ENCODE measurements at regions not wholly inside any gene's neighbourhood (a gene's known extent, or its start where the extent isn't known, plus 50 kb on each side); places are given as distances from the start of the nearest gene placed in this dataset.

DNA sequence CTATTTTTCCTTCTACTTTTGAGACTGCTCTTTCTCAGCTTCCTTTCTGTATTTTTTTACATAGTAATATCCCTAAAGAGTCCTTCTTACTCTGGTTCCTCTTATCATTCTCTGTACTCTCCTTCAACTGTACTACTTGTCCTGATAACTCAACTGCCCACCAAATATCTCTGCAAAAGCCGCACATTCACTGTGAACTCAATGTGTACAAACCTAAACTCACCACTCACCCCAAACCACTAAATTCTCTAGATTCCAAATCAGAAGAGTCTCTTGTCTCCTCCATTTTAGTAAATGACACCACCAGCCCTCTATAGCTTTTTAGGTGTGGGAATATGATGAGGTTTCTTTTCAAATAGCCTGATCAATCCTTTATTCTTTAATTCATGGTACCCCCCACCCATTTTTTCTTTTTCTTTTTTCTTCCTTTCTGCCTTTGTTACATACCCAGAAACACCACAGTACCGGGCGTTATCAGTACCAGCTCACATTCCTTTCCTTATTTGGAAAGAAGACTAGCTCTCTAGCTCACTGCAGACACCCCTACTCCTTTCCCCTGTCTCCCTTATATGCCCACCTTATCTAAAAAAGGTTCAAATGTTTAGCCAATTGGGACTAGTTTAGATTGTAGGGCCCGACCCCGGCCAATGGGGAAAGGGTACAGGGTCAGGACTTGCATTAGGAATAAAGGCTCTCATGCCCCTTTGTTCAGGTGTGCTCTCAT lies 63.1 kb upstream of the RANBP6 start:
- H3K4me3 ChIP-seq (ENCODE audit: low read depth in 1 of 2, low read length in 2 of 2) = no peak overlapping the region
- H3K4me1 ChIP-seq (ENCODE audit: control insufficient read depth in 1 of 2, insufficient read depth in 2 of 2, low read length in 2 of 2) = no peaks in the 10 kb centered on the region
- H3K27ac ChIP-seq (ENCODE audit: low read length) = no peak overlapping the region
- no peaks in the 10 kb centered on the region for H3K9me3 ChIP-seq (ENCODE audit: control insufficient read depth in 1 of 2, low read length in 2 of 2)
- H3K36me3 ChIP-seq (ENCODE audit: control insufficient read depth in 1 of 2, insufficient read depth in 2 of 2, low read length in 2 of 2) = no peaks in the 10 kb centered on the region
- no peaks in the 10 kb centered on the region for H3K27me3 ChIP-seq (ENCODE audit: low read depth, low read length)

GRCh38 chr9:6076851-6077250 lies 61.4 kb upstream of the RANBP6 start:
- H3K27me3 ChIP-seq (ENCODE audit: low read depth, low read length) = no peaks in the 10 kb centered on the region

DNA sequence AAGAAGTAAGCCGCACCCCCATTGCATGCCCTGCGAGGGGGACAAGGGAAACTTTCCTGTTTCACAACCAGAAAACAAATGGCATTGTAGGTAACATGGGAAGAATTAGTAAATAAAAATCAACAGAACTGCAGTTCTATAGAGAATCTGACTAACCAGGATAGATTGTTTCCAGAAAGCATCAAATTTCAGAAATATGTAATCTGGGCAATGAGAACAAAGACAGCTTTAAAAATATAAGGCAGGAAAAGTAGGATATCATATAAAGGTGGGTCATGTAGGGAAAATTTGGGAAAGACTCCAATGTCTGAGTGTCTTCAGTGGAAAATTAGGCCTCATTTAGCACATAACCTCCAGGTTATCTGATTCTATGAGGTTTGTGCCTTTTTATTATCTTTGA lies 58.3 kb upstream of the RANBP6 start:
- H3K4me1 ChIP-seq (ENCODE audit: control insufficient read depth in 1 of 2, insufficient read depth in 2 of 2, low read length in 2 of 2) = no peaks in the 10 kb centered on the region
- H3K36me3 ChIP-seq (ENCODE audit: control insufficient read depth in 1 of 2, insufficient read depth in 2 of 2, low read length in 2 of 2) = no peaks in the 10 kb centered on the region
- no peak overlapping the region for H3K4me3 ChIP-seq (ENCODE audit: low read depth in 1 of 2, low read length in 2 of 2)
- peaks cover 0 to 7% of the 10 kb centered on the region in 2 donors for H3K9me3 ChIP-seq (ENCODE audit: control insufficient read depth in 1 of 2, low read length in 2 of 2)
- H3K27ac ChIP-seq (ENCODE audit: low read length) = no peak overlapping the region
- no peaks in the 10 kb centered on the region for H3K27me3 ChIP-seq (ENCODE audit: low read depth, low read length)

More at GRCh38 chr9:6076851-6077250, 61.4 kb upstream of the RANBP6 start:
- Histone ChIP-seq H3K9me3 (ENCODE audit: control insufficient read depth in 1 of 2, low read length in 2 of 2) (no peaks in the 10 kb centered on the region), H3K27ac (ENCODE audit: low read length) (no peak overlapping the region), H3K4me1 (ENCODE audit: control insufficient read depth in 1 of 2, insufficient read depth in 2 of 2, low read length in 2 of 2) (no peaks in the 10 kb centered on the region), H3K4me3 (ENCODE audit: low read depth in 1 of 2, low read length in 2 of 2) (no peak overlapping the region), H3K36me3 (ENCODE audit: control insufficient read depth in 1 of 2, insufficient read depth in 2 of 2, low read length in 2 of 2) (no peaks in the 10 kb centered on the region)

DNA sequence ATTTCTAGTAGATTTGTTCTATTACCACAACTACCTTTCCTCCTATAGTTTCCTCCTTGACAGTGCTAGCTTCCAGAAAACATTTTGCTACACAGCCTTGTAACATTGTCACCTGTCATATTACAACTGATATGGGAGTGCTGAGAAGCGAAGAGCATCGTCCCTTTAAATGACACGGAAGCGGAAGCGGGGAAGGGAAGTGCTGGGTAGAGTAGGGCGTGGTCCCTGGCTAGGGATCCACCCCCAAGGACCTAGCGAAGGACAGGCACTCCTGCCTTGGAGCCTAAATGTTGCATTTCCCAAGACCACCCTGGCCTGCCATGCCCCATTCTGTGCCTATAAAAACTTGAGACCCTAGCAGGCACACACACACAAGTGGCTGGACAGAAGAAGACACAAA lies 57.4 kb upstream of the RANBP6 start:
- no peaks in the 10 kb centered on the region for H3K36me3 ChIP-seq (ENCODE audit: control insufficient read depth in 1 of 2, insufficient read depth in 2 of 2, low read length in 2 of 2)
- no peak overlapping the region for H3K27ac ChIP-seq (ENCODE audit: low read length)
- no peaks in the 10 kb centered on the region for H3K4me1 ChIP-seq (ENCODE audit: control insufficient read depth in 1 of 2, insufficient read depth in 2 of 2, low read length in 2 of 2)

GRCh38 chr9:6072453-6072852 lies 57.0 kb upstream of the RANBP6 start:
- peaks cover 0 to 7% of the 10 kb centered on the region in 2 donors for H3K9me3 ChIP-seq (ENCODE audit: control insufficient read depth in 1 of 2, low read length in 2 of 2)
- H3K36me3 ChIP-seq (ENCODE audit: control insufficient read depth in 1 of 2, insufficient read depth in 2 of 2, low read length in 2 of 2) = no peaks in the 10 kb centered on the region
- no peak overlapping the region for H3K4me3 ChIP-seq (ENCODE audit: low read depth in 1 of 2, low read length in 2 of 2)
- H3K27ac ChIP-seq (ENCODE audit: low read length) = no peak overlapping the region
- H3K27me3 ChIP-seq (ENCODE audit: low read depth, low read length) = no peaks in the 10 kb centered on the region
- H3K4me1 ChIP-seq (ENCODE audit: control insufficient read depth in 1 of 2, insufficient read depth in 2 of 2, low read length in 2 of 2) = no peaks in the 10 kb centered on the region

More for the DNA sequence above, 57.4 kb upstream of the RANBP6 start:
- H3K9me3 ChIP-seq (ENCODE audit: control insufficient read depth in 1 of 2, low read length in 2 of 2) = peaks cover 0 to 7% of the 10 kb centered on the region in 2 donors
- H3K27me3 ChIP-seq (ENCODE audit: low read depth, low read length) = no peaks in the 10 kb centered on the region
- no peak overlapping the region for H3K4me3 ChIP-seq (ENCODE audit: low read depth in 1 of 2, low read length in 2 of 2)

DNA sequence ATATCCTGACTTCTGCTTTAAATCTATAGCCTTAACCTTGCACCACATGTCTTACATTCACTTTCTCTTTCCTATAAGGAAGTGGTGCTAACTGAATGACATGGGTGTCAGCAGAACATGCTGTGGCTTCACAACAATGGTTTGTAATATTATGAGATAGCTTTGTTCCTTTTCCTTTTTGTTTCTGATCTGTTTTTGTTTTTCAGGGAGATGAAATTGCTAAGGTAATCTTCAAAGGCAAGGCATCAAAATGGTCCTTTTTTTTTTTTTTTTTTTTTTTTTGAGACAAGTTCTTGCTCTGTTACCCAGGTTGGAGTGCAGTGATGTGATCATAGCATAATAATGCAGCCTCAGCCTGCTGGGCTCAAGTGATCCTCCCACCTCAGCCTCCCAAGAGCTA lies 53.6 kb upstream of the RANBP6 start:
- peak overlapping the region; percentile 37 for H3K27ac ChIP-seq (ENCODE audit: low read length)
- H3K4me3 ChIP-seq (ENCODE audit: low read depth in 1 of 2, low read length in 2 of 2) = no peak overlapping the region
- peaks cover 0 to 7% of the 10 kb centered on the region in 2 donors for H3K9me3 ChIP-seq (ENCODE audit: control insufficient read depth in 1 of 2, low read length in 2 of 2)
- peaks cover 4% of the 10 kb centered on the region for H3K27me3 ChIP-seq (ENCODE audit: low read depth, low read length)
- no peaks in the 10 kb centered on the region for H3K36me3 ChIP-seq (ENCODE audit: control insufficient read depth in 1 of 2, insufficient read depth in 2 of 2, low read length in 2 of 2)
- H3K4me1 ChIP-seq (ENCODE audit: control insufficient read depth in 1 of 2, insufficient read depth in 2 of 2, low read length in 2 of 2) = no peaks in the 10 kb centered on the region

GRCh38 chr9:6067426-6067825 lies 52.0 kb upstream of the RANBP6 start:
- Histone ChIP-seq H3K4me1 (ENCODE audit: control insufficient read depth in 1 of 2, insufficient read depth in 2 of 2, low read length in 2 of 2) (no peaks in the 10 kb centered on the region), H3K36me3 (ENCODE audit: control insufficient read depth in 1 of 2, insufficient read depth in 2 of 2, low read length in 2 of 2) (no peaks in the 10 kb centered on the region), H3K27ac (ENCODE audit: low read length) (no peak overlapping the region), H3K4me3 (ENCODE audit: low read depth in 1 of 2, low read length in 2 of 2) (no peak overlapping the region), H3K27me3 (ENCODE audit: low read depth, low read length) (peaks cover 4% of the 10 kb centered on the region), H3K9me3 (ENCODE audit: control insufficient read depth in 1 of 2, low read length in 2 of 2) (peaks cover 0 to 7% of the 10 kb centered on the region in 2 donors)
